G401 (cell line): ENCODE measurements at regions not wholly inside any gene's neighbourhood (a gene's known extent, or its start where the extent isn't known, plus 50 kb on each side); places are given as distances from the start of the nearest gene placed in this dataset.

Experiments
- DNase-seq: peaks from one replicate; pipeline ENCODE4 v3.0.0-alpha.2; 2015; ENCODE audit warnings: low spot score
- in situ Hi-C: cut with HindIII; loops from 2 replicates; pipeline ENCODE4 v1.10.0; 2016; ENCODE audit warnings: low sequenced_read_pairs, mixed read lengths

DNA sequence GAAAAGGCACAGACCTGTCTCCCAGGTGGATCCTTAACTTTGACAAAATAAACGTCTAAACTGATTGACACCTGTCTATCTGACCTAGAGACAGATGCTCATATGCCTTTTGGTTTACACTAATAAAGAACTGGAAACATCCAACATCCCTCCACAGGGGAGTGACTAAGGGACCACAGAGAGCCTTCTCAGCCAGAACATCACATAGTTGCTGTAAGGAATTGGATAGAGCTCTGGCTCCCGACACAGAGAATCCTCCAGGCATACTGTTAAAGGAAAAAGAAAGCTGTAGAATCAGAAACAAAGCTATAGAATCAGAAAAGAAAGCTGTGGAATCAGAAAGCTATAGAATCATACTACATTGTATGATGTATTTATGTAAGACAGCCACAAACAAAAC lies 258.8 kb downstream of the STK31 start:
- in situ Hi-C loops = no loop called here

DNA sequence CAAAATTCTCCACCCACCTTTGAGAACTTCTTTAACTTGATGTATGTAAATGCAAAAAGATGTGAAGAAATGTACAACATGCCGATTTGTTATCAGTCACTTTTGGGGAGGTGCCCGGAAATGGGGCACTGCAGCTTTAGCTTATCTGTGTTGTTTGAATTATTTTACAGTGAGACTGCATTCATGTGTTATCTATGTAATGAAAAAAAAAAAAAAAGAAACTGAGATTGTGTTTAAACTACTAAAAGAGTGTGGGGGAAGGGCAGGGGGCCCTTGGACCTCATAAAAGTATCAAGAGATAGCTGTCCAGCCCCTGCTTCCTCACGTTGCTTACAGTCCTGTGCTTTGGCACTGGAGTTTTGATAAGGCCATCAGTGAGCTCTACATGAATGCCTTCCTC lies 259.4 kb downstream of the STK31 start:
- no peak for DNase-seq
- in situ Hi-C loops = no loop called here

More for the DNA sequence above, 258.8 kb downstream of the STK31 start:
- DNase-seq = no peak

DNA sequence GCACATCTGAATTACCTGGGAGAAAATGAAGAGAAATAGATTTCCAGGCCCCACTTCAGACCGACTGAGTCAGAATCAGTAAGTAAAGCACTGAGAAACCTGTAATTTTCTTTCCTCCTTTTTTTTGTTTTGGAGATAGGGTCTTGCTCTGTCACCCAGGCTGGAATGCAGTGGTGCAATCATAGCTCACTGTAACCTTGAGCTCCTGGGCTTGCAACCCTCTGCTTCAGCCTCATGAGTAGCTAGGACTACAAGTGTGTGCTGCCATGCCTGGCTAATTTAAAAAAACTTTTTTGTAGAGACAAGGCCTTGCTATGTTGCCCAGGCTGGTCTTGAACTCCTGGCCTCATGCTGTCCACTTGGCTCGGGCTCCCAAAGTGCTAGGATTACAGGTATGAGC lies 260.2 kb downstream of the STK31 start:
- DNase-seq = no peak
- in situ Hi-C loops = no loop called here

DNA sequence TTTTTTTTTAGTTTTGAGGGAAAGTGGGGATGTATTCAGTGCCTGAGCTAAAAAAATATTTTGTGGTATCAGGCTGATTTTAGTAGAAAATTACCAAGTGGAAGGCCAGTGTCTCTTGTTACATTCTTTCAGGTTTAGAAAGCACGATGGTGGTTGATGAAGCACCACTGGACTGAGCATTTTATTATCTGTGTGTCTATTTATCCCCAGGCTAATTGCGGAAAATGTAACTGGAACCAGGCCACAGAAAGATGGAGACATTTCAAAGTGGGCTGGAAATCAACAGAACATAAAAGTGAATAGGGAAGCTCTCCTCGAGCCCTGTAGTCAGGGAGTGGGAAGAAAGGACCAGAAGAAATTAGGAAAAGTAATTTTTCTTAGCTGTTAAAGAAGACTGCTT lies 261.0 kb downstream of the STK31 start:
- no peak for DNase-seq
- in situ Hi-C loops = no loop called here

DNA sequence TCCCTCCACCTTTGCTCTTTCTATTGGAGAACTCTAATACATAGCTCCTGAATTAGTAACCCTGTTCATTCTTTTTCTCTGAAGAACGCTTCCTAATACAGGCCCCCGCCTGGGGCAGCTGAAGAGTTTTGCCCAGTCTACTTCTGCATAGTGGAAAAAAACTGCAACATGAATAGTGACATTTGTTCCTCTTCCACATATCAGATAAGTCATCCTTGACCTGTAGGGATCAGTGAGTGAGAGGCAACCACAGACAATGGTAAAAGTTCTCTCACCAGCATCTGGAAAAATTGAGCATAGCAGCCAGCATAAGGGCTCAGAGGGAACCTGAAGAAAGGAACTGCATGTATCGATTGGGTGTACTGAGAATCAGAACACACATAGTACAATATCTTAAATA lies 262.0 kb downstream of the STK31 start:
- in situ Hi-C loops = no loop called here
- no peak for DNase-seq

DNA sequence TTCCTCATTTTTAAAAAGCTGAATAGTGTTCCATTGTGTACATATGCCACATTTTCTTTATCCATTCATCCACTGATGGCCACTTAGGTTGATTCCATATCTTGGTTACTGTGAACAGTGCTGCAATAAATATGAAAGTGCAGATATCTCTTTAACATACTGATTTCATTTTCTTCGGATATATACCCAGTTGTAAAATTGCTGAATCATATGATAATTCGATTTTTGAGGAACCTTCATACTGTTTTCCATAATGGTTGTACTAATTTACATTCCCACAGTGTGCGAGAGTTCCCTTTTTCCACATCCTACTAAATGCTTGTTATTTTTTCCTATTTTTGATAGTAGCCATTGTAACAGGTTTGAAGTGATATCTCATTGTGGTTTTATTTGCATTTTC lies 263.2 kb downstream of the STK31 start:
- no peak for DNase-seq
- in situ Hi-C loops = no loop called here

DNA sequence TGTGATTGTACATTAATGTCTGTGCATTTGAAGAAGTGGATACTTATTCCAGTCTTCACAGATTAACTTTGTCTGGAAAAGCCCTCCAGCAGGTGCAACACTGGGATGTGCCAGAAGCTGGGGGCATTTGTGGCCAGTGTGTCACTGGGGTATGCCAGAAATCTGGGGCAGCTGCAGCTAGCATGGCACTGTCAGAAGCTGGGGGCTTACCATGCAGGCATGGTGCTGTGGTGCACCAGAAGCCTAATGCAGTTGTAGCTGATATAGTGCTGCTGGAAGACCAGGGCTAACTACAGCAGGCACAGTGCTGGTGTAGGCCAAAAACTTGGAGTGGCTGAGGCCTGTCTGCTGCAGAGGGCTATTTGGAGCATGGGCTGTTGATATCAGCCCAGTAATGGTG lies 270.1 kb downstream of the STK31 start:
- DNase-seq = no peak
- in situ Hi-C loops = no loop called here

DNA sequence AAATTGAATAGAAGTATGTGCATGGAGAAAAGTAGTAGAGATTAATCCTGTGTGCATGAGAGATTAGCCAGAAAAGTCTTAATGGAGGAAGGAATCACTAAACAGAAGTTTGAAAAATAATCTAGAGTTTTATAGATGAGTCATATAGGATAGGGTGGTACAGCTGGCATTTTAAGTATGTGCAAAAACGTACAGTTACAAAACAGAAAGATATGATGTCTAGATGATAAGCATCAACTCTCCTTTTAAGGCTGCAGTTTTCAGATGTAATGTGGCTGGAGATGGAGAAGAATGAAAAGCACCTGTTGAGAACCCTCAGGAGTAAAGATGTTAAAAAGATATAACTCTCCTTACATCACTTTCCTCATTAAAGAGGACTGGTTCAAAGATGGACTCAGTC lies 271.3 kb downstream of the STK31 start:
- DNase-seq = no peak
- in situ Hi-C loops = no loop called here

DNA sequence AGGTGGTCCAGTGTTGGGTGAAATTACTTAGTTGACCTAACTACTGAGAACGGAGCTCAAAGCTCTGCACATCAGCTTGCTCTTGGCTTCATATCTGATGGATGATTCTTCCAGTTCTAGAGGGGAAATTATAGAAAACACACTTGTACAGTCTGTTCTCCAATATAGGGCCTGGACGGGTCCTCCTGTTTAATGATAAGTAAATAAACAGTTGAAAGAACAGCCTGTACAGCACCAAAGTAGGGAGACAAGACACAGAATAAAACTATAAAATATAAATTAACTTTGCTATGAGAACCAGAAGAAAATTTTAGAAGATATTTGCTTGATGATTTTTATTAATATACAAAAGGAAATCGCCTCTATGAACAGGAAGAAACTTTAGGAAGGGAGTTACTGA lies 271.7 kb downstream of the STK31 start:
- in situ Hi-C loops = no loop called here
- no peak for DNase-seq

DNA sequence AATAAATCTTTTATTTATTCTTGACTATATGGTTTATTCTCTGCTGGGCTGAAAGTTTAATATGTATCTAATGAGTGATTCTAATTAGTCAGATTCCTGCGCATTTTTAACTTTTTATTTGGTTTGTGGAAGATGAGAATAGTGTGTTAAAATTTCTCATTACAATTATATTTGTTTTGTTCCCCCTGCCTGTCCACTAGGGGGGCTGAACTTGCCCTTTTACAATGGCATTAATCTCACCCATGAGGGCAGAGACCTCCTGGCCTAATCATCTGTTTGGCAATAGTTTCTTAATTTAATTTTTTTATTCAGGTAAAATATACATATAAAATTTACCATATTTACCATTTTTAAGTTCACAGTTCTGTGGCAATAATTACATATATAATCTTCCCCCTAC lies 278.5 kb upstream of the NPY start:
- in situ Hi-C loops = no loop called here

DNA sequence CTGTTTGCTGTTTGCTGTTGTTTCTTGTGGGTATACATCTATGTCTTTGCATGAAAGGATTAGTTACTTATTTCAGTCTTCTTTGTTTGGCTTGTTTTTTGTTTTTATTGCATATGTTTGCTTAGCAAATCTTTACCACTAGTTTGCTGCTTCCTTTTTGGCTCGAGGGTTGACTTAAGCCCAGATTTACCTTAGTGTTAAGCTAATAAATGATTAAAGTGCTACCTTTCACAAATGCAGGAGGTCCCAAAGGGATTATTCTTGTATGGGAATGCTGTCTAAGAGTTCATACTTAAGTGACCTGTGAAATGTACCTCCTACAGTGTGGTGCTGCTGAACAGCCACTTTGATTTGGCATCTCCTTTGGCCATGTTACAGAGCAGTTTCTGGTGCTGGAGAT lies 273.5 kb upstream of the NPY start:
- in situ Hi-C loops = no loop called here

More for the DNA sequence above, 278.5 kb upstream of the NPY start:
- DNase-seq = no peak

DNA sequence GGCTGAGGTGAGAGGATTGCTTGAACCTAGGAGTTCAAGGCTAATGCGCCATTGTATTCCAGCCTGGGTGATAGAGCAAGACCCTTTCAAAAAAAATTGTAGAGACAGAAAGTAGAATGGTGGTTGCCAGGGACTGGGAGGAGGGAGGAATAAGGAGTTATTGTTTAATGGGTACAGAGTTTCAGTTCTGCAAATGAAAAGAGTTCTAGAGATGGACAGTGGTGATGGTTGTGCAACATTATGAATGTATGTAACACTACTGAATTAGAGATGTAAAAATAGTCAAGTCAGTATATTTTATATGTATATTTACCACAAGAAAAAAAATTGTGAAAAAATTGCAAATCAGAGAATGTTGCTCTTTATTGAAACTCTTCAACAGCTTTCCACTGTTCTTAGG lies 266.5 kb upstream of the NPY start:
- no peak for DNase-seq
- in situ Hi-C loops = no loop called here

More for the DNA sequence above, 273.5 kb upstream of the NPY start:
- DNase-seq = no peak

DNA sequence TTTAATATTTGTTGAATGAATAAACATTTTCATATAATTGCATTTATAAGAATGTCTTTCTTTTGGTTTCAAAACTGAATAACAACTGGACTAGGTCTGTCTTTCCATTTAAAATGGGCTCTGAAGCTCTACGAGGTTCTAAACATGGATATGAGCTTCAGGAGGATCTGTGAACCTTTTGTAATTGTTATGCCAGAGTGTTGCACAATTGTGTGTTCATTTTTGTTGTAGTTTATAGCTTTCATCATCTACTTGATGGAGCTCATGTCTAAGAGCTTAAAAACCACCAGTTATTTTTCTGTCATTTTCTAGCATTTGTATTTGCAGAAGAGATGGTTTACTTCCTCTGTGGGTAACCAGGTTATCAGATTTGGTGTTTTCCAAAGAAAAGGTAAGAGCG lies 265.7 kb upstream of the NPY start:
- in situ Hi-C loops = no loop called here
- DNase-seq = no peak

DNA sequence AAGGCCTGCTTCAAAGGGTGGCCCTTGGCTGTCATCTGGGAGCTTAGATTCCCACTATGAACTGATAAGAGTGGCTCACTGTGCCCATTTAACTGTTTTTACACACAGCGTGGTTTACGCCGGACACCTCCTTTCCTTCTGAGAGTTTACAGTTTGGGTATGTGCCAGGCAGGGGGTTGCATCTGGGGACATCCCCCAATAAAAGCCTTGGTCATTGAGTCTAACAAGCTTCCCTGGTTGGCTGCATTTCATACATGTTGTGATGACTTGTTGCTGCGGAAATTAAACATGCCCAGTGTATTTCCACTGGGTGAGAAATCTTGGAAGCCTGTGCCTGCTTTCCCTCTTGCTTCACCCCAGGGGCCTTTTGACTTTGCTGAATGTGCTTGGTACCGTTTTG lies 264.1 kb upstream of the NPY start:
- DNase-seq = no peak
- in situ Hi-C loops = no loop called here

DNA sequence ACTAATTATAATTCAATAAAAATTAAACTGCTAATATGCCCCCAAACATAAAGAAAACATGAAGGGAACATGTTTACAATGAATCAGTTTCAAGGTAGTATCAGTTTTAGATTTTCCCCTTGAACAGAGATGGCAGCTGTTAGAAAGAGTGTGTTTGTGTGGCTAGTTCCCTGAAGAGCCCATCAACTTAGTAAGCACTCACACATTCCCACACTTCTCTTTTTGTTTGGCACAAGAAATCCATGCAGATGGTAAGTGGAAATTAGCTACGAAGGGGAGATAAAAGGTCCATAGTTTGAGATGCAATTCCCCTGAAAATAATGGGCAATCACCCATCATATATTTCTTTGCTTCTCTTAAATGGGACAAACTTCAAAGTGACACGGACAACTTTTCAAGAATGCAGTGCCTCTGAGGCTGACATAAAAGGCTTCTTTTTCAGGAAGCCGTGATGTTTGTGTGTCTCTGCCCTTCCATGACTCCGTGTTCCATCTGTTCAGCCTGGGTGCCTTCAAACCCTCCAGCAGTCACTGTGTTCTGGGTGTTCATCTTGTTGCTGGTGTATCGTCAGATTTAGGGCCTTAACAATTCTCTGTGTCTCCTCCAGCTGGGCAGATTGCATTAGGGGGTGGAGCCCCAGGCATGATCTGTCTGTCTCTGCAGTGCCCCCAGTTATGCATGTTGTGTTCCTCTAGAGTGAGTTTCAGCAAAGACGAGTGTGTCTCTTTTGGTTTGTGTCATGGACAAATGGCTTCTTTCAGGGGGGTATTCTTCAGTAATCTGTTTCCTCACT lies 259.5 kb upstream of the NPY start:
- no peak for DNase-seq
- in situ Hi-C loops = no loop called here

DNA sequence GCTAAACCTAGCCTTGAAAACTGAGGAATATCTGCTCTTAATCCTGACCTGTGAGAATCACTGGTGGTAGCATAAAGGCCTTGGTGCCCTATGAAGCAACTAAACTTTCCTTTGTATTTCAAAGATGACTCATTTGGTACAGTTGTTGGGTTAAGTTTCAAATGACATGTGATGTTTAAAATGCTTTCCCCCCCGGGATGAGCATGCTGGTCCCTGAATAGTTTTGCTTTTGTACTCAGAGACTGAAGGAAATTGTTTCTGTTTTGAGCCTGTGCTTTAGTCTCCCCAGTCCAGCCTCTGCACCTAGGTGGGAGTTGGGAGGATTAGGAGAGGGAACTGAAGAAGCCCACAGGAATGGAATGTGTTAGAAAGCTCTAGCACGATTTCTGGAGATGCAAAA lies 258.9 kb upstream of the NPY start:
- in situ Hi-C loops = no loop called here
- DNase-seq = no peak

DNA sequence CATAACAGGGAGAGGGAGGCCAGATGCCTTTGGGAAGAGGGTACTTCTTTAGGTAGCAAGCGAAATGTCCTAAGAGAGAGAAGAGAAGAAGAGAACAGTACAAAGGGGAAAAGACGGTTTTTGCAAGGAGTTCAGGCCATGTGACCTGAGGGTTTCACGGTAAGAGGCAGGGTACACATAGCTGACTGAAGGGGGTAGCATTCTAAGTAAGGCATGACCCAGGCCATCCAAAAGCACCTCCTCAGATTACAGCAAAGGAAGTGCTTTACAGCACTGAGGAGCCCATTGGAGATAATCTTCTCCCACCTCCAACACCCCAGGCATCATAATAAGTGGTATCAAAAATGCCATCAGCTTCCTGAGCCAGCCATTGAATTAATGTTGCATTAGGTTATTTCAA lies 258.2 kb upstream of the NPY start:
- in situ Hi-C loops = no loop called here

DNA sequence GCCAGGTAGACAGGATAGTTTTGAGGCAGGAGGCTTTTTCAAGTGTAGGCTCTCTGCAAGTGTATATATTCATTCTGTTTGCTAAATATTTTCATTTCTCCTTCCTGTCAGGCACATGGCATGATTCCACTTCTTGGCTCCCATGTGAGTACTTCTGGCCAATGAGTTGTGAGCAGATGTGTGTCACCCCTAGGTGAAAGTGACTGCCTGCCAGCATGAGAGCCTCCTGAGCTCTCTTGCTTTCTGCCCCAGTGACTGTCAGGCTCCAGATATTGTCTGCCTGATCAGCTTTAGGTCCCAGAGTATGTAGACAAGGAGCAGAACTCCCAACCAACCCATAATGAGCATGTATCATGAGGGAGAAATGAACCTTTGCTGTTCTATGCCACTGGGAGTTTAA lies 257.6 kb upstream of the NPY start:
- in situ Hi-C loops = no loop called here
- no peak for DNase-seq

More for the DNA sequence above, 258.2 kb upstream of the NPY start:
- no peak for DNase-seq

DNA sequence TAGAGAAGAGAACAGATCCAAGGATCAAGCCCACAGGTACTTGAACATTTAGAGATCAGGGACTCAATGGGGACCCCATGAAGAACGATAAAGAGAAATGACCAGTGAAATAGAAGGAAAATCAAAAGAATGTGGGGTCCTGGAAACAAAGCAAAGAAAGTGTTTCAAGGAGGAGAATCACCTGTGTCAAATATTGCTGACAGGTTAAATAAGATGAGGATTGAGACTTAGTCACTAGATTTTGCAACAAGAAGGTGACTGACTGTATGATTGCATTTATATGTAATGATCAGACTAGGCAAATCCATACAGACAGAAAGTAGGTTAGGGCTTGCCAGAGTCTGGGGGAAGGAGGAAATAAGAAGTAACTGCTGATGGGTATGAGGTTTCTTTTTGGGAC lies 254.9 kb upstream of the NPY start:
- in situ Hi-C loops = no loop called here
- DNase-seq = no peak

DNA sequence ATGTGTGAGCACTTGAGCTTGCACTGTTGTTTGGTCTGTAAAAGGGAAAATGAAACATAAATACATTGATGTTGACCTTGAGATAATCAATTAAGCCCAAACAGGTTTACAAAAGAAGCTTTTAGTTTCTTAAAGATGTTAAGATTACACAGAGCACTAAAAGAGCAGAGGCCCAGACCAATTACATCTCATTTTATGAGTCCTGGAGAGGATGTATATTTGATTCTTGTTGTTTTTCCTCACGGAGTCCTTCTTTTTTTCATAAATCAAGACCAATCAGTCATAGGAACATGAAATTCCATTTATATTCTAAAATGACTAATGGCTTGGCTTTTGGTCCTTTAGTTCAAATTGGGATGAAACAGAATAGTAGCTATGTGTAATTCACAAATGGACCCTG lies 249.7 kb upstream of the NPY start:
- in situ Hi-C loops = no loop called here
- DNase-seq = no peak

DNA sequence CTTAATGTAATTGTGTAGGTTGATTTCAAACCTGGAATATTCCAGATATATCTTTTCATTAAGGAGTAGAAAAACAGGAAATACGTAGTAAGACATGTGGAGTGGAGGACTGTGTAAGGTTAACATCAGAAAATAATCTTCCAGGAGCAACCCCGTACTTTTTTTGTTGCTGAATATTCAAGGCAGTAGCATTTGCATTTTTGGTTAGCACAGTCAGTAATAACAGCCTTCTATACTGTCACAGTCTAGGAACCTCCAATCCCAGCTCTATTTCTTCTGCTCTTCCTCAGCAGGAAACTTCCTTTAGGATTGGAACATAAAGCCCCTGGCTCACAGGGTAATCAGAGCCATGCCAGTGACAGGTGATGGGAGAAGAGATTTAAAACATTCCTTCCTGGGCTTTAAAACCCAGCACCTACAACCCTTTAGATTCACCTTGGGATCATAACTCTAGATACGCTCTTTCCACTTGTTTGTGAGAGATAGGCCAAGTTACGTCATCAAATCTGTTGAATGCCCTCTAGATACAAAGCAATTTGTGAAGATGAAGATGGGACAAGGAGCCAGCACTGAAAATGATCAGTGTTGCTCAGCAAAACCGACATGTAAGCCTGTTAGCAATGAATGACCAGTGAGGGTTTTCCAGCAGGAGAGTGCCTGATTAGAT lies 248.5 kb upstream of the NPY start:
- in situ Hi-C loops = no loop called here
- no peak for DNase-seq
